H9 (cell line): ENCODE measurements at regions not wholly inside any gene's neighbourhood (a gene's known extent, or its start where the extent isn't known, plus 50 kb on each side); places are given as distances from the start of the nearest gene placed in this dataset.

ENCODE experiments used
- DNase-seq: peaks from one replicate; pipeline ENCODE4 v3.0.0-alpha.2; 2017
- H2AFZ ChIP-seq: one replicate; pipeline ENCODE4 v1.6.1; 2013; ENCODE audit warnings: mild to moderate bottlenecking, low read length, control low read depth, moderate library complexity
- H2AK5ac ChIP-seq: 2 replicates; pipeline ENCODE4 v1.6.1; 2013; ENCODE audit warnings: low read length, control low read depth, mixed read lengths; ENCODE audit not compliant: insufficient read length
- H2BK120ac ChIP-seq: one replicate; pipeline ENCODE4 v1.6.1; 2013; ENCODE audit warnings: low read depth, mild to moderate bottlenecking, low read length, control low read depth, inconsistent platforms; ENCODE audit not compliant: poor library complexity, severe bottlenecking
- H2BK12ac ChIP-seq: 2 replicates; pipeline ENCODE4 v1.6.1; 2013; ENCODE audit warnings: low read length, control low read depth, mixed read lengths, low read depth; ENCODE audit not compliant: insufficient read length
- H2BK15ac ChIP-seq: 2 replicates; pipeline ENCODE4 v1.6.1; 2013; ENCODE audit warnings: low read depth, low read length, control low read depth
- H2BK20ac ChIP-seq: one replicate; pipeline ENCODE4 v1.6.1; 2013; ENCODE audit warnings: low read depth, mild to moderate bottlenecking, low read length, control low read depth, inconsistent platforms; ENCODE audit not compliant: poor library complexity, severe bottlenecking
- H2BK5ac ChIP-seq: 2 replicates; pipeline ENCODE4 v1.6.1; 2013; ENCODE audit warnings: low read length, control low read depth, mixed read lengths; ENCODE audit not compliant: insufficient read length
- H3K14ac ChIP-seq: 2 replicates; pipeline ENCODE4 v1.6.1; 2013; ENCODE audit warnings: low read length, control low read depth; ENCODE audit not compliant: insufficient read depth
- H3K18ac ChIP-seq: 2 replicates; pipeline ENCODE4 v1.6.1; 2013; ENCODE audit warnings: low read depth, mild to moderate bottlenecking, mixed read lengths, low read length, control low read depth; ENCODE audit not compliant: insufficient read length
- H3K23ac ChIP-seq: 2 replicates; pipeline ENCODE4 v1.6.1; 2013; ENCODE audit warnings: low read length, control low read depth, mixed read lengths, low read depth; ENCODE audit not compliant: insufficient read length
- H3K23me2 ChIP-seq: 2 replicates; pipeline ENCODE4 v1.6.1; 2013; ENCODE audit warnings: low read depth, mild to moderate bottlenecking, mixed read lengths, low read length, control low read depth; ENCODE audit not compliant: insufficient read length, poor library complexity, severe bottlenecking
- H3K27ac ChIP-seq: 2 replicates; pipeline ENCODE4 v1.5.1; 2013; ENCODE audit warnings: low read length, control low read depth, mixed read lengths, low read depth; ENCODE audit not compliant: insufficient read length
- H3K27me3 ChIP-seq: 2 replicates; pipeline ENCODE4 v1.6.1; 2013; ENCODE audit warnings: low read length, control low read depth, inconsistent platforms; ENCODE audit not compliant: insufficient read depth
- H3K4ac ChIP-seq: 2 replicates; pipeline ENCODE4 v1.6.1; 2013; ENCODE audit warnings: low read depth, mild to moderate bottlenecking, control low read depth, inconsistent platforms, low read length, moderate library complexity
- H3K4me1 ChIP-seq: 2 replicates; pipeline ENCODE4 v1.6.1; 2013; ENCODE audit warnings: low read length, control low read depth, inconsistent platforms; ENCODE audit not compliant: insufficient read depth
- H3K4me2 ChIP-seq: 2 replicates; pipeline ENCODE4 v1.6.1; 2013; ENCODE audit warnings: low read length, control low read depth, mixed read lengths; ENCODE audit not compliant: insufficient read length, insufficient read depth
- H3K56ac ChIP-seq: 2 replicates; pipeline ENCODE4 v1.6.1; 2013; ENCODE audit warnings: low read depth, mild to moderate bottlenecking, mixed read lengths, low read length, control low read depth; ENCODE audit not compliant: insufficient read length
- H3K79me1 ChIP-seq: 2 replicates; pipeline ENCODE4 v1.6.1; 2013; ENCODE audit warnings: low read depth, mild to moderate bottlenecking, moderate library complexity, low read length, control low read depth, inconsistent platforms; ENCODE audit not compliant: insufficient read depth, poor library complexity, severe bottlenecking
- H3K79me2 ChIP-seq: 2 replicates; pipeline ENCODE4 v1.6.1; 2013; ENCODE audit warnings: low read length, control low read depth, inconsistent platforms; ENCODE audit not compliant: insufficient read depth
- H3K9ac ChIP-seq: 2 replicates; pipeline ENCODE4 v1.6.1; 2013; ENCODE audit warnings: low read length, control low read depth, mixed read lengths; ENCODE audit not compliant: insufficient read length; ENCODE audit errors: extremely low read depth
- H3K9me3 ChIP-seq: one replicate; pipeline ENCODE4 v1.6.1; 2013; ENCODE audit warnings: low read depth, low read length, inconsistent platforms; ENCODE audit not compliant: control insufficient read depth
- H3T11ph ChIP-seq: one replicate; pipeline ENCODE4 v1.6.1; 2013; ENCODE audit warnings: mild to moderate bottlenecking, low read length, control low read depth, inconsistent platforms
- H4K20me1 ChIP-seq: one replicate; pipeline ENCODE4 v1.6.1; 2013; ENCODE audit not compliant: control insufficient read depth, insufficient read length, insufficient read depth
- H4K5ac ChIP-seq: 2 replicates; pipeline ENCODE4 v1.6.1; 2013; ENCODE audit warnings: low read depth, mild to moderate bottlenecking, mixed read lengths, low read length, control low read depth; ENCODE audit not compliant: insufficient read length
- H4K8ac ChIP-seq: replicated peaks from 2 replicates; pipeline ENCODE4 v1.6.1; 2013; ENCODE audit warnings: low read length, control low read depth, mixed read lengths, low read depth; ENCODE audit not compliant: insufficient read length
- H4K91ac ChIP-seq: 2 replicates; pipeline ENCODE4 v1.6.1; 2013; ENCODE audit warnings: low read depth, mild to moderate bottlenecking, moderate library complexity, mixed read lengths, low read length, control low read depth; ENCODE audit not compliant: insufficient read length
- H3K27ac Mint-ChIP-seq, 3 experiments: 2 replicates in 2 of 3; 3 replicates in 1 of 3; pipeline ENCODE4 v1.8.0; 2020 to 2021; ENCODE audit warnings: mixed read lengths in 3 of 3, mild to moderate bottlenecking in 1 of 3, moderate library complexity in 1 of 3
- H3K27me3 Mint-ChIP-seq: 2 replicates; pipeline ENCODE4 v1.8.0; 2021; ENCODE audit warnings: low read depth, mild to moderate bottlenecking, moderate library complexity, mixed read lengths
- H3K36me3 Mint-ChIP-seq, 3 experiments: 2 replicates in 2 of 3; 3 replicates in 1 of 3; pipeline ENCODE4 v1.8.0; 2020 to 2021; ENCODE audit warnings: low read depth in 3 of 3, mixed read lengths in 3 of 3; ENCODE audit not compliant: insufficient read depth in 1 of 3
- H3K4me1 Mint-ChIP-seq, 2 experiments: 2 replicates each; pipeline ENCODE4 v1.8.0; 2020; ENCODE audit warnings: mixed read lengths in 2 of 2
- H3K4me3 Mint-ChIP-seq, 2 experiments: 2 replicates in 1 of 2; 3 replicates in 1 of 2; pipeline ENCODE4 v1.8.0; 2020 to 2021; ENCODE audit warnings: mild to moderate bottlenecking in 2 of 2, mixed read lengths in 2 of 2, moderate library complexity in 1 of 2
- H3K9me3 Mint-ChIP-seq, 2 experiments: 2 replicates in 1 of 2; 3 replicates in 1 of 2; pipeline ENCODE4 v1.8.0; 2020; ENCODE audit warnings: mild to moderate bottlenecking in 2 of 2, mixed read lengths in 2 of 2, moderate library complexity in 1 of 2
- CTCF ChIP-seq: fragments of 200-600 bp; sonication (generic); conservative IDR thresholded peaks from 3 replicates; pipeline ENCODE4 v1.8.0; 2021; ENCODE audit warnings: antibody characterized with exemption, mild to moderate bottlenecking
- WGBS: extraction: QIAGEN DNeasy Blood & Tissue Kit; methylation state at CpG from one replicate; pipeline ENCODE4 v1.1.7; 2013; ENCODE audit warnings: missing lambda C conversion rate, low lambda C conversion rate, mixed read lengths; ENCODE audit not compliant: insufficient read length; ENCODE audit errors: extremely low coverage; 5-methylcytosine and 5-hydroxymethylcytosine counted together

- no peak overlapping the region for H3K27ac ChIP-seq
- H4K8ac ChIP-seq, result no peak overlapping the region
- no peaks in the 10 kb centered on the region for H3K27me3 ChIP-seq
- no peak overlapping the region for H4K91ac ChIP-seq
- no peak overlapping the region for H3K23ac ChIP-seq
- no peak overlapping the region for H3K4ac ChIP-seq
- no peak overlapping the region for H2AFZ ChIP-seq
- H3K4me1 ChIP-seq, result no peaks in the 10 kb centered on the region
- Mint-ChIP-seq H3K4me3 (no peak overlapping the region), H3K36me3 (no peaks in the 10 kb centered on the region), H3K27ac (no peak overlapping the region; a peak in 1 of 7 replicates), H3K4me1 (peaks cover 7 to 14% of the 10 kb centered on the region in 2 experiments; a peak in 3 of 4 replicates), H3K9me3 (no peaks in the 10 kb centered on the region), H3K27me3 (peaks cover 1% of the 10 kb centered on the region)
- no peaks in the 10 kb centered on the region for H3K79me1 ChIP-seq
- WGBS, result no CpG with 5 or more reads among the region's 7 CpGs
- no peak overlapping the region for H2BK12ac ChIP-seq
- TF ChIP-seq CTCF, result peak; percentile 37; the same call in 2 of the 3 replicates
- H3K9me3 ChIP-seq, result no peaks in the 10 kb centered on the region
- H3K9ac ChIP-seq, result no peak overlapping the region
- no peak overlapping the region for H2BK5ac ChIP-seq
- H3K18ac ChIP-seq, result no peak overlapping the region
- H2BK15ac ChIP-seq, result no peak overlapping the region
- H3K56ac ChIP-seq, result no peak overlapping the region
- H4K20me1 ChIP-seq, result no peaks in the 10 kb centered on the region
- DNase-seq, result no peak
- no peak overlapping the region for H2AK5ac ChIP-seq
- H3K4me2 ChIP-seq, result no peak overlapping the region
- no peak overlapping the region for H3T11ph ChIP-seq
- H3K14ac ChIP-seq, result no peak overlapping the region
- H3K79me2 ChIP-seq, result no peaks in the 10 kb centered on the region
- H3K23me2 ChIP-seq, result no peaks in the 10 kb centered on the region
- H2BK120ac ChIP-seq, result no peak overlapping the region
- no peak overlapping the region for H4K5ac ChIP-seq
- no peak overlapping the region for H2BK20ac ChIP-seq
Measured at GRCh38 chr16:55207693-55208428, 116.1 kb upstream of the IRX6 start.
